Erythroblast (primary cell): ENCODE measurements at regions not wholly inside any gene's neighbourhood (a gene's known extent, or its start where the extent isn't known, plus 50 kb on each side); places are given as distances from the start of the nearest gene placed in this dataset.

Source experiments
- GATA1 ChIP-seq: IDR thresholded peaks from 2 replicates; pipeline ENCODE4 v1.6.1; 2011; ENCODE audit warnings: low read depth, mild to moderate bottlenecking, control low read depth, low read length, moderate library complexity
- POLR2A ChIP-seq: IDR thresholded peaks from 2 replicates; pipeline ENCODE4 v1.6.1; 2011; ENCODE audit warnings: mild to moderate bottlenecking, low read length

GRCh38 chr6:3587660-3588059 is 130.8 kb upstream of the SLC22A23 start:
- TF ChIP-seq POLR2A (no peak), GATA1 (no peak)
